NCI-H82 treated with DMSO at 0.1 percent for 48 hours (cell line): ENCODE measurements at regions not wholly inside any gene's neighbourhood (a gene's known extent, or its start where the extent isn't known, plus 50 kb on each side); places are given as distances from the start of the nearest gene placed in this dataset.
A peak's percentile ranks its signal among the peaks of the same experiment; 100 is the strongest.

Experiments
- DNase-seq: peaks from one replicate; lab custom pipeline; 2025; ENCODE audit not compliant: unreplicated experiment; lab: John Stamatoyannopoulos, UW

DNA sequence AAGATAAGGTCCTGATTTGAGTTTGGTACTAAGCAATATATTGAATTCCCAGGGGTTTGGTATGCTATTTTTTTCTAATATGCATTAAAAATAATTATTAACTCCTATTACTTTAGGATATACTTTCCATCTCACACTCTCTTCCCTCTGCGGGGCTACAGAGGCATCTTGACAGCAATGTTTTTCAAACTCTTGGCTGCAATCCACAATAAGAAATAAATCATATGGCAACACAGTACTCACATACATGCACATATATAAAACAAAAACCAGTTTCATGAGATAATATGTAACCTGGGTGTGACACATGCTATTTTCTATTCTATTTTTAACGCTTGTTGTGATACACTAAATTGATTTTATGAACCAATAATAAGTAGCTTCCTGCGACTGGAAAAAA lies 189.5 kb downstream of the UNC5CL start:
- DNase-seq: no peak

DNA sequence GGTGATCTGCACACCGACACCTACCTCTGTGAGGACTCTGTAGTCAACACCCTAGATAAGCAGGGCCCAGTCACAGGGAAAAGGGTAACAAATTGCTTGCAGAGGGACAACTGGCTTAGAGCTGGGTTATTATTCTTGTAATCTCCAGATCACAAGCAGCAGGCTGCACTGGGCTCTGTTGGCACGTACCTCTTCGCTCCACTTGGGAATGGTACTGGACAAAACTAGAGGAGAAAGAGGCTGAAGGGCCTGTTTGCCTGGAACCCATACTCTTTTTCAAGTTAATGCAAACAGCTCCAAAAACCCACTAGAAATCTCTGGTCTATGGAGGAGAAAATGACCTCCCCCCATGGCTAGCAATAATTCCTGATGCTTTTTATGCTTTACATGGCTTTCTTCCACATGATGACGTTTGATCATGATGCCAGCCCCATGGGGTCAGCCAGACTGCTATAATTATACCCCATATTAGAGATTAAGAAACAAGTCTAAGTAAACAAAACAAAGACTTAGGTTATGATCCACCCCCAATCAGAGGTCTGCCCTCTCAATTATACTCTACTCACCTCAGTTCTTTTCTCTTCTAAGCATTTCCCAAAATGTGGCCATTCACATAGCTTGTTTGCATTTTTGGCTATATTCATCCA lies 190.0 kb downstream of the UNC5CL start:
- no peak for DNase-seq

DNA sequence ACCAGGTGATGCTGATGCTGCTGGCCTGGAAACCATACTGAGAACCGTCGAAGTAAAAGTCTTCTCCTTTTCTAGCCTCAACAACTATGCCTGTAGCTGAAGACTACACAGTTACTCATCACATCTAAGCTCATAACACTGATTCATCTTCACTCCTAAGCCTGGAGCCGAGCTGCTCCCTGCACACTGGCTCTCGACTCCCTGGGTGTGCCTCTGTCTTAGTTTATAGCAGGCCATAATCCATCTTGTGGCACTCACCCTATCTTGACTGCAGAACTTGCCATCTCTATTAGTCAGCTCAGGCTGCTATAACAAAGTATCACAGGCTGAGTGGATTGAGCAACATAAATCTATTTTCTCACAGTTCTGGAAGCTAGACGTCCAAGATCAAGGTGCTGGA lies 191.0 kb downstream of the UNC5CL start:
- no peak for DNase-seq

DNA sequence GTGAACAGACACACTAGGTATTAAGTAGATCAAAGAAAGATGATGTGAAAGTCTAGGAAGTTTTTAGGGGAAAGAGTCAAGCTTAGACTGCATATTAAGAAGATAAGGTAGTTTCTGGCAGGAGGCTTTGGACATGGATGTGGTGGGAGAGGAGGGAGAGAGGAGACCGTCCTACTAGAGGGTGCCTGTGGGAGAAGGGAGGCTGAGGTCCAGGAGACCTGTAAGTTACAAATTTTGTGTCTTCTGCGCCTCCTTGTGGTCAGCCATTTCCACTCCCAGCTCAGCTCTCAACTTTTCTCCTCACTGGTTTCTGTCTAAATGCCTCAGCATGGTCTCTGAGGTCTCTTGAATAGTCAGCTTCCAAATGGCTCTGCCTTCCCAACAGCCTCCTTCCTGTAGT lies 193.5 kb downstream of the UNC5CL start:
- DNase-seq: peak; percentile 45

DNA sequence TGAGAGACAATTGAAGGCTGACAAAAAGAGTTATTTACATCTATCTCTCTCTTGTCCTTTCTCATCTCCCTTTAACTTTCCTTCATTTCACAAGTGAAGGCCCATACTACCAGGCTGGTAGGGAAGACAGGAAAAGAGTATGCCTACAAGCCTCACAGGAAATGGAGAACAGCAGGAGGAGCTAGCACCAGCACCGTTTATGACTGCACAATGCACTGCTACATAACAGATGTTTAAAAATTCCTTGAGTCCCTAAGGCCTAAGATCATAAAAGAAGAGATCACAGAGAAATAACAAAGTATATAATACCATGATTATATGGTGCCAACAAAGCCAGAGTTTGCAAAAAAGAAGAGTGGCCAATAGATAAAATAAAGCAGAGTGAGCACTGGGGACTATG lies 194.8 kb downstream of the UNC5CL start:
- no peak for DNase-seq

DNA sequence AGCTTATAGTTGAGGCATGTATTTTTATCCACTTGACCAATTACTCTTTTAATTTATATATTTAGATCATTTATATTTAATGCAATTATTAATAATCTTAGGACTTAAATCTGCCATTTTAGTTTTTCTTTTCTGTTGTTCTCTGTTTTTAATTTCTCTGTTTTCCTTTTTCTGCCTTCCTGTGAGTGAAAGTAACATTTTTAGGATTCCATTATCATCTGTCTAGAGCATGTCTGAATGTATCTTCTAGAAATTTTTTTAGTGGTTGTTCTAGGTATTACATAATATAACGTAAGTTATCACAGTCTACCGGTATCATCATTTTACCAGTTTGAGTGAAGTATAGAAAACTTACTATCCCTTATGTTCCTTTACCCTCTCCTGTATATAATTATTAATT lies 197.3 kb downstream of the UNC5CL start:
- no peak for DNase-seq

DNA sequence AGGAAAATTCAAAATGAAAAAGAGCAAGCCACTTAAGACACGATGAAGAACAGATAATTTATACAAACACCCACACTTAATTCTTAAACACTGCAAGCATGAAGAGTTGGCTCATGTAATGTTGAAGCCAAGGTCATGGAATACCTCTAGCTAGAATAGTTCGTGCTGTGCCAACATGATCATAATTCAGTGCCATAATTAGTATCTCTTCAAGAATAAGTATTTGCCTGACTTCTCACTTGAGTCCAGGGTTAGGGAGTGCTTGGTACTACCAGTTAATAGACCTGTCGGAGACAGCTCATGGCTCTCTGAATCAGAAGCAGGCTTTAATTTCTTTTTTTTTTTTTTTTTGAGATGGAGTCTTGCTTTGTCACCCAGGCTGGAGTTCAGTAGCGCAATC lies 206.3 kb downstream of the UNC5CL start:
- DNase-seq: no peak

DNA sequence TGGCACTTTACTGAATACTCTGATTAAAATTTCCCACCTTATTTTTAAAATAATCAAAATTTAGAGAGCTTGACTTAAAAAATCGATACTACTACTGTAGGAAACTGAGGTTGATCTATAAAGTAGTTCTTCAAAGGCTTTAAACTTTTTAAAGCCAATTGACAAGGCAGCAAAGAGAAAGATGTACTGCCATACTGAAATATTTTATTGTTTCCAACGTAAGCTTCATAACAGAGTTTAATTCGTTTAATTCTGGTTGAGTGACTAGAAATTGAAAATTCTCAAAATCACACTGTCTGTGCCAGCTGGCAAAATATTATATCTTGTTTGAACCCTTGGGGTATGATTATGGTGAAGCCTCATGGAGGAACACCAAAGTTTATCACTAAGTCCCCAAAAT lies 207.6 kb downstream of the UNC5CL start:
- no peak for DNase-seq

DNA sequence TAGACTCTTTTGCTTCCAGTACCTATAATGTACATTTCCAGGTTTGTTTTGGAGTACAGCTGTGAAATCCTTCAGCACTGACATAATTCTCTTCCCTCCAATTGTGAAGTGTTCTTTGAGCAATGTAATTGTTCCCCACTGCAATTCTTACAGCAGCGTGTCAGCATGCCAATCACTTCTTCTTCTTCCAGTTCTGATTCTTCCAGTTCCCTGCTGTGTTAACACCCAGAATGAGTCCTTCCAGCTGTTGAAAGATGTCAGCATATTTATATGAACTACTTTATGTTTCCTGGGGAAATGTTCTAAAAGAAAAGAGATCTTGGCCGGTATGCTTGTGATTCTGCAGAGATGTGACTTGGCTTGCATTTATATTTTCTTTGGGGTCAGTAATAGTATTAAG lies 213.9 kb downstream of the UNC5CL start:
- no peak for DNase-seq

DNA sequence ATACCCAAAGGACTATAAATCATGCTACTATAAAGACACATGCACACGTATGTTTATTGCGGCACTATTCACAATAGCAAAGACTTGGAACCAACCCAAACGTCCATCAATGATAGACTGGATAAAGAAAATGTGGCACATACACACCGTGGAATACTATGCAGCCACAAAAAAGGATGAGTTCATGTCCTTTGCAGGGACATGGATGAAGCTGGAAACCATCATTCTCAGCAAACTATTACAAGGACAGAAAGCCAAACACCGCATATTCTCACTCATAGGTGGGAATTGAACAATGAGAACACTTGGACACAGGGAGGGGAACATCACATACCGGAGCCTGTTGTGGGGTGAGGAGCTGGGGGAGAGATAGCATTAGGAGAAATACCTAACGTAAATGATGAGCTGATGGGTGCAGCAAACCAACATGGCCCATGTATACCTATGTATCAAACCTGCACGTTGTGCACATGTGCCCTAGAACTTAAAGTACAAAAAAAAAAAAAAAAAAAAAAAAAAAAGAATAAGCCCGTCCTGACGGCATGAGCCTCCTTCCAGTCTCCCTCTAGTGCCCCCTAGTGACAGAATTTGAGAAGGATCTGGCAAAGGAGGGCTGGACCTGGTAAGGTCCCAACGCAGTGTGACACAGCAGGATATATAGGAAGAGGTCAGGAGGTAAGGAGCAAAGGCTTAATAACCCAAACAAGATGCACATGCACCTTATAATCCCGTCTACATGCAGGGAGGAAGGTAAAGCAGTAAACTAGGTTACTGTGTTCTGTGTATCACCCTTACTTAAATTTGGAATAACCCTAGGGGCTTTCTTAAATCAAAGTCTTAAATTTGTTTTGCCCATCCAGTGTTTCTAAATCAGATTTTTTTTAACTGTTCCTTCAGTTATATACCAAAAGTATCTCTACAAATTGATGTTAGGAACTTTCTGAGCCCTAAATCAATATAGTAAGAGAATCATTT lies 214.8 kb downstream of the UNC5CL start:
- peak; percentile 62 for DNase-seq

DNA sequence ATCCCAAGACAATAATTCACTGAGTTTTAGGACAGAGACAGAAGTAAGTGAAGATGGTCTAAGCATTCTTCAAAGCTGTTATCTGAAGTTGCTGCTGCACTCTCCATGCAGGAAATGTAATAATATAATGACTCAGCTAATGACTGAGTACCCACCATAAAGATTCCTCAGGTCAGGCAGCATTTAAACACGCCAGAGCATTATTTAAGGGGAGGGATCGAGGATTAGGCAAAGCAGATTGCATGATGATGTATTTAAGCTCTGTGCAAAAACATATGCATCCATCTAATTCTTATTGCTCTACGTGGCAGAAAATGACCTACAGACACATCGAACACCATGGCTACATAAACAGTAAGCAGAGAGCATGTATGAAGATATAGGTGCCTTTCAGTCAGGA lies 216.4 kb downstream of the UNC5CL start:
- peak; percentile 65 for DNase-seq

DNA sequence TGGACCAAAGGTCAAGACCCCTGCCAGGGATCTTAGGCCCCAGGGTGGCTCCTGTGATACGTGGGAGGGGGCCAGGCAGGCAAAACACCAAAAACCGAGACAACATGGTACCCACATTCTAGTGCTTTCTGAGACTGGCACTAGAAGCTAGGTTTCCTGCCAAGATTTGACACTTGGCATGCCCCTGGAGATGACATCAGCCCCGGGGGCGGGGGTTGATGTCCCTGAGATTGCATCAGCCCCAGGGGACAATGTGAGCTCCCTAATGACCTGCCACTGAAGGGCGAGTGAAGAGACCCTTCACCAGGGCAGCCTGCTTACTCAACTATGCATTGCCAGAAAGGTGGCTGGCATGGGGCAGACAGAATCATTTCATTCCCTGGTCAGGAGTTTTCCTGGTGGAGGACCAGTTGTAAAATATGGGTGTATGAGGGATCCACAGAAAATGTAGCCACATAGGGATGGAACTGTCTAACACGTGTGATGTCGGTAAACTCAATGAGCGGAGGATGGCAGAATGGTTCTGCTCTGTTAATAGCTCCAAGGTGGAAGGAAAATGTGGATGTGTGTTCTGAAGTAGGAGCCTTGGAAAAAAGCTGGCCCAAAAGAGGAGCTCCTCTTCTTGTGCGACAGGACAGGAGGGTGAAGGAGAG lies 219.7 kb downstream of the UNC5CL start:
- DNase-seq: no peak

DNA sequence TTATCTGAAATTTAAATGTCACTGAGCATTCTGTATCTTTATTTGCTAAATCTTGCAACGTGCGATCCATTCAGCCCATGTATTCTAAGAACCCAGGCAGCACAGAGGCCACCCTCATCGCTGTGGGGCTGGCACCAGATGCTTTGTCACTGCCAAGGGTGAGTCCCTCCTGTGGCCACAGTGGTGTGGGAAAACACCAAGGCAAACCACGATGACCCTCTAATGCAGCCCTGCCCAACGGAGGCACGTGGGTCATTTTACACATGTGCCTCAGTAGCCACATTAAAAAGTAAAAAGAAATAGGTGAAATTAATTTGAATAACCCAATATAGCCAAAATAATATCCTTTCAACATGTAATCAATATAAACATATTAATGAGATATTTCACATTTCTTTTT lies 221.7 kb downstream of the UNC5CL start:
- DNase-seq: no peak

DNA sequence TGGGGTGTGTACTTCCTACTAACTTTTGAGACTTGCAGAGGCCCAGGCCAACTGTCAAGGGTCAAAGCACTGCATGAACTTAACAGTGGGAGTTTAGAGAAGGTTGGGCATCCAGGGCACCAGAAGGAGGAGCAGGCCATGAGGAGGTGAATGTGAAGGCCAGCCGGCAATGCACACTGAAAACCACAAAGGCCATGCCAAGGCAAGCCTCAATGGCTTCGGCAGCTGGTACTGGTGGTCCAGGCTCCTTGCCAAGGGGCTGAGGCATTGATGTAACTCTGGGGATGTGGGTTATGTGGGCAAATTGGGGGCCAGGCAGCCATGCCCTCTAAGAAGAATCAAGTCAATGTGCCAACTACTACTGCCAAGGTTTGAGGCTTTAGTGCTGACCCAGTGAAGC lies 222.4 kb downstream of the UNC5CL start:
- DNase-seq: no peak

DNA sequence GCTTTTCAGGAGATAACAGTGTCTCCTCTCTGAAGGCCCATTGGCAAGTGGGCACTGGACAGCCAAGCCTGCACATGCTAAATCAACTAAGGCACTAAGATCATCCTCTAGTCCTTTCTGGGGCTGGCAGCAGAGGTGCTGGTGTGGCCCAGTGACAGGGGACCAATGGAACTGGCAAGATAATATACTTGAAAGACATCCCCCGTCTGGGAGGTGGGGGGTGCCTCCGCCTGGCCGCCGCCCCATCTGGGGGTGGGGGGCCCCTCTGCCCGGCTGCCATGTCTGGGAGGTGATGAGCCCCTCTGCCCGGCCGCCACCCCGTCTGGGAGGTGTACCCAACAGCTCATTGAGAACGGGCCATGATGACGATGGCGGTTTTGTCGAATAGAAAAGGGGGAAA lies 223.3 kb downstream of the UNC5CL start:
- DNase-seq: no peak

DNA sequence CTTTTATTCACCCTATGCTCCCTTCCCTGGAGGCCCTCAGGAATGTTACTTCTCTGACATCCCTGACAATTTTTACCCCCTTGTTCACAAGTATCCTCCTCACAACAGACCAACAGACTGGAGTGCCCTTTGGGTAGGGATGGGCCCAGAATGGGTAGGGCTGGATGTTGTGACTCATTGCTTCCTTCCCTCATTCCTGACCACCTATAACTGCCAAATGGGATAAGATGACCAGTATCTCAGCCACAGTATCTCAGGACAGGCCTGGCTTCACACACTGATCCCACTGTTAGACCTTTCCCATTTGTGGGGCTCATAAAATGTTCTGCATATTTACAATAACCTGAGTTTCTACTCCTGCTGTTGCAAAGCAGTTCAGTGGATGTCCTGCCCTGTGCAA lies 223.0 kb upstream of the LRFN2 start:
- DNase-seq: no peak

DNA sequence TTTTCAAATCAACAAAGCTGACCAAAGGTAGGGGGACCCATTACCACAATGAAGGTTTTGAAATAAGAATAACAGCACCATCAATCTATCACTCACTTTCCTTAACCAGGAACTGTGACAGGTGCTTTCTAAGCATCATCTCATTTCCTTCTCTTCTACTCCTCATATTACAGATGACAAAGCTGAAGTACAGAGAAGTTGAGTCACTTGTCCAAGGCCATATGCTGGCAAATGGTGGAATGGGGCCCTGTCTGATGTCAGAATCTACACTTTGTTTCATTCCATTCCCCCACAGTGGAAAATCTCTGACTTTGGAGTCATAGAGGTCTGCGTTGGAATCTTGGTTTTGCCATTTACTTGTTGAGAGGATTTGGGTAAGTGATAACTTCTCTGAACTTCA lies 222.5 kb upstream of the LRFN2 start:
- DNase-seq: no peak

DNA sequence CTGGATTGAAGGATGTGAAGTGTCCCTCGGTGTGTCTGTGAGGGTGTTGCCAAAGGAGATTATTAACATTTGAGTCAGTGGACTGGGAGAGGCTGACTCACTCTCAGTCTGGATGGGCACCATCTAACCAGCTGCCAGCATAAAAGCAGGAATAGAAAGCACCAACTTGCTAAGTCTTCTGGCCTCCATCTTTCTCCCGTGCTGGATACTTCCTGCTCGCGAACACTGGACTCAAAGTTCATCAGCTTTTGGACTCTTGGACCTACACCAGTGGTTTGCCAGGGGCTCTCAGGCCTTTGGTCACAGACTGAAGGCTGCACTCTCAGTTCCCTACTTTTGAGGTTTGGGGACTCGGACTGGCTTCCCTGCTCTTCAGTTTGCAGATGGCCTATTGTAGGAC lies 220.3 kb upstream of the LRFN2 start:
- DNase-seq: no peak

DNA sequence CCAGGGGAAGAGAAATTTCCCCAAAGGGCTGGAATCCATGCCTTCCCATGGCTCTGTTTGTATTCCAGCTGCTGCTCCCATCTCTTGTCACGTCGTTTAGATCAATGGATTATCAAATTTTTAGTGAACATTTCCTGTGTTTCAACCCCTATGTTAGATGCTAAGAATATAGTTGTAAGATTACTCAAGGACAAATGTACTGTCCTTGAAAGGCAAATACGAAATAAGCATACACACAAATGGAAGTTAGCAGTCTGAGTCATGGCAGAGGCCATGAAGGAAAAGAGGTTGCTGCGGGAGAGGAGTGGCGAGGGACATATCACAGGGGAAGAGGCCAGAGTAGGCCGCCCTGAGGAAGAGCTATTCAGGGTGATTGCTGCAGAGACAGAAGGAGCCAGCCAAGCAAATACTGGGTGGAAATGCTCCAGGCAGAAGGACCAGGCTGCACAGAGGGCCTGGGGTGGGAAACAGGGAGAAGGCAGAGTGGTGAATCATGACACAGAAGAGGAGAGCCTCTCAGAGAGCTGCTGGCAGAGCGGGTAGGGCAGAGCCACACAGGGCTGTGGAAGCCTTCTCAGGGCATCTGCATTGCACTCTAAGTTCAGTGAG lies 219.2 kb upstream of the LRFN2 start:
- no peak for DNase-seq

DNA sequence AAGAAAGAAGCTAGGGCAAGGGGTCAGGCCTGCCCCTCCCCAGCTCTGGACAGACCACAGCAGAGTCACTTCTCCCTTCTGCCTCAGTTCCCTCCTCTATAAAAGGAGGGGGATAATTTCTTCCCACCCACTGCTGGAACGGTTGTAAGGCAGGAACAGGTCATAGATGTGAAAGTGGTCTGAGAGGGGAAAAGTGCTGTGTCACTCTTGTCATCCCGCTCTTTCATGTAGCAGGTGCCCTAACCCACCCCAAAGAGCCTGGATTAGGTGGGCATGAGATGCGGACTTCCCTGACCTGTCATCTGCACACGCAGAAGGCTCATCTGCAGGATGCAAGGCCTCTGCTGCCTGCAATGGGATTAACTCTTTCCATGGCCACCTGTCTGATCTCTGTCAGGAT lies 218.2 kb upstream of the LRFN2 start:
- peak; percentile 34 for DNase-seq

DNA sequence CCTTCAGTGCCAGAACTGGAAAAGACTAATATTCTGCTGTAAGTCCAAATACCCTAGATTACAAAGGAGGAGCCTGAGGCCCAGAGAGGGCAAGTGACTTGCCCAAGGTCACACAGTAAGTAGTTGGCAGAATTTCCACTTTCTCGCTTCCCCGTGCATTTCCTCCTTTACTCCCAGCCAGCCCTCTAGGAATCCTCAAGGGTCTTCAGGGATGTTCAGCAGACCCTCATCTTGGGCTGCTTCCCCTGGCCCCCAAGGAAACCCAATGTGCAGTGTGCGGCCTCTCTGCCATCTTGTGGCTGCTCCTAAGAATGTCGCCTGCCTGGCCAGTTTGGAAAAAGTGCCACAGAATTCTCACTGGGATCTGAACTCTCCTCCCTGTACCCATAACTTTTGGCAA lies 217.7 kb upstream of the LRFN2 start:
- no peak for DNase-seq
